A549 (cell line): ENCODE measurements at regions not wholly inside any gene's neighbourhood (a gene's known extent, or its start where the extent isn't known, plus 50 kb on each side); places are given as distances from the start of the nearest gene placed in this dataset.

Experiments
- ATAC-seq, 2 experiments: fragments of 200-7000 bp in 1 of 2; fragments of >200 bp in 1 of 2; cut with Nextera tagmentation in 1 of 2; cut with Tn5 transposase in 1 of 2; 3 replicates each; pipeline versions ENCODE4 v1.8.0 to v1.9.1; 2018 to 2020; ENCODE audit warnings: mild to moderate bottlenecking in 1 of 2, moderate library complexity in 1 of 2
- CTCF ChIA-PET: fragments of 300-600 bp; sonication (Branson Sonifier 250); formaldehyde crosslinking; extraction: SDS; loops from one replicate; lab custom pipeline; 2021; ENCODE audit warnings: antibody characterized with exemption, inconsistent platforms; lab: Yijun Ruan, JAX
- POLR2A ChIA-PET: fragments of 350-600 bp; formaldehyde crosslinking; extraction: SDS; loops from one replicate; lab custom pipeline; 2021; ENCODE audit warnings: antibody characterized with exemption, inconsistent platforms; lab: Yijun Ruan, JAX
- DNase-seq, 2 experiments: peaks; one replicate each; pipeline versions ENCODE4 v3.0.0 to v3.0.0-alpha.2; 2011 to 2016; ENCODE audit warnings: low read depth in 1 of 2, low spot score in 1 of 2
- FAIRE-seq: peaks from 2 replicates; lab custom pipeline; 2011; peaks lifted over from hg19 to GRCh38; lab: Jason Lieb, UNC
- H3K27ac ChIP-seq, 2 experiments: fragments of >200 bp; sonication (Bioruptor Twin); formaldehyde crosslinking; 3 replicates each; pipeline ENCODE4 v1.5.1; 2016 to 2017
- H3K4me1 ChIP-seq: fragments of >200 bp; sonication (Bioruptor Twin); formaldehyde crosslinking; 3 replicates; pipeline ENCODE4 v1.6.1; 2016
- H3K4me2 ChIP-seq: fragments of >200 bp; sonication (Bioruptor Twin); formaldehyde crosslinking; 3 replicates; pipeline ENCODE4 v1.6.1; 2016
- H3K4me3 ChIP-seq: fragments of >200 bp; sonication (Bioruptor Twin); formaldehyde crosslinking; 3 replicates; pipeline ENCODE4 v1.5.1; 2016
- H3K9me3 ChIP-seq: fragments of >200 bp; sonication (Bioruptor Twin); formaldehyde crosslinking; 3 replicates; pipeline ENCODE4 v1.6.1; 2016
- CBX2 ChIP-seq: fragments of 200-600 bp; sonication (generic); IDR thresholded peaks from 2 replicates; pipeline ENCODE4 v1.6.1; 2016; ENCODE audit warnings: low read depth, mild to moderate bottlenecking, borderline replicate concordance
- CBX8 ChIP-seq: fragments of 200-600 bp; sonication (generic); IDR thresholded peaks from 2 replicates; pipeline ENCODE4 v1.6.1; 2016
- ESRRA ChIP-seq: fragments of 150-350 bp; IDR thresholded peaks from 2 replicates; pipeline ENCODE4 v1.6.1; 2014; ENCODE audit warnings: mild to moderate bottlenecking, low read length, borderline replicate concordance
- FOXS1 ChIP-seq: fragments of 250-450 bp; sonication (Bioruptor Pico); IDR thresholded peaks from 2 replicates; pipeline ENCODE4 v1.5.0; 2020; ENCODE audit warnings: mild to moderate bottlenecking, moderate library complexity
- HEYL ChIP-seq: fragments of 250-450 bp; sonication (Bioruptor Pico); IDR thresholded peaks from 2 replicates; pipeline ENCODE4 v1.8.0; 2021; ENCODE audit warnings: mild to moderate bottlenecking, moderate library complexity
- JUN ChIP-seq, 2 experiments: fragments of >200 bp; sonication (Bioruptor Twin); formaldehyde crosslinking; IDR thresholded peaks; 2 replicates in 1 of 2; 3 replicates in 1 of 2; pipeline ENCODE4 v1.6.1; 2016 to 2017
- JUNB ChIP-seq: fragments of >200 bp; sonication (Bioruptor Twin); formaldehyde crosslinking; IDR thresholded peaks from 2 replicates; pipeline ENCODE4 v1.6.1; 2016
- KDM1A ChIP-seq: fragments of 200-600 bp; sonication (generic); IDR thresholded peaks from 2 replicates; pipeline ENCODE4 v1.6.1; 2016; ENCODE audit warnings: low read depth, mild to moderate bottlenecking
- MAX ChIP-seq: IDR thresholded peaks from 2 replicates; pipeline ENCODE4 v1.6.1; 2012
- NFE2L2 ChIP-seq: fragments of 150-350 bp; conservative IDR thresholded peaks from 2 replicates; pipeline ENCODE4 v1.6.1; 2014; ENCODE audit warnings: low read length
- PBX3 ChIP-seq: IDR thresholded peaks from 2 replicates; pipeline ENCODE4 v1.6.1; 2012
- PHF8 ChIP-seq: fragments of 200-600 bp; sonication (generic); IDR thresholded peaks from 2 replicates; pipeline ENCODE4 v1.6.1; 2016; ENCODE audit warnings: low read depth, mild to moderate bottlenecking, antibody characterized with exemption, moderate library complexity, borderline replicate concordance
- POLR2A ChIP-seq: IDR thresholded peaks from 2 replicates; pipeline ENCODE4 v1.6.1; 2012; ENCODE audit warnings: mild to moderate bottlenecking, low read length
- POLR2AphosphoS2 ChIP-seq: conservative IDR thresholded peaks from 2 replicates; pipeline ENCODE4 v1.6.1; 2012; ENCODE audit warnings: low read length, improper control_type of control experiment, inconsistent platforms
- RARB ChIP-seq: fragments of 250-450 bp; sonication (Bioruptor Pico); IDR thresholded peaks from 2 replicates; pipeline ENCODE4 v1.8.0; 2021; ENCODE audit warnings: mild to moderate bottlenecking, moderate library complexity
- RNF2 ChIP-seq: fragments of 200-600 bp; sonication (generic); IDR thresholded peaks from 2 replicates; pipeline ENCODE4 v1.6.1; 2016; ENCODE audit warnings: low read depth, mild to moderate bottlenecking, antibody characterized with exemption, moderate library complexity, borderline replicate concordance
- SMC3 ChIP-seq: fragments of >200 bp; sonication (Bioruptor Twin); formaldehyde crosslinking; IDR thresholded peaks from 3 replicates; pipeline ENCODE4 v1.6.1; 2018; ENCODE audit warnings: inconsistent platforms
- SREBF2 ChIP-seq: fragments of 450-650 bp; IDR thresholded peaks from 2 replicates; pipeline ENCODE4 v1.6.1; 2014; ENCODE audit warnings: mild to moderate bottlenecking, moderate library complexity
- TFCP2L1 ChIP-seq: fragments of 250-450 bp; sonication (Bioruptor Pico); IDR thresholded peaks from 2 replicates; pipeline ENCODE4 v1.5.0; 2021; ENCODE audit warnings: mild to moderate bottlenecking
- ZC3H11A ChIP-seq: fragments of 450-650 bp; IDR thresholded peaks from 2 replicates; pipeline ENCODE4 v1.6.1; 2014; ENCODE audit warnings: antibody characterized with exemption, mild to moderate bottlenecking
- ZSCAN20 ChIP-seq: fragments of 250-450 bp; sonication (Bioruptor Pico); IDR thresholded peaks from 2 replicates; pipeline ENCODE4 v1.8.0; 2022; ENCODE audit warnings: mild to moderate bottlenecking, moderate library complexity
- WGBS: methylation state at CpG from one replicate; pipeline ENCODE4 v1.1.6; 2017; ENCODE audit errors: missing lambda C conversion rate; 5-methylcytosine and 5-hydroxymethylcytosine counted together

- TF ChIP-seq SMC3 (no peak), ESRRA (no peak), SREBF2 (no peak), ZC3H11A (no peak), PBX3 (no peak), POLR2AphosphoS2 (no peak), KDM1A (no peak)
- H3K4me1 ChIP-seq: peaks cover 15% of the 10 kb centered on the region; the same call in 2 of the 3 replicates
- CTCF ChIA-PET: no interaction called here
- POLR2A ChIA-PET: interaction anchor here (0.7 kb wide), 1 partner anchor 298 kb away, joined by 3 read pairs; no protein-coding TSS in a partner anchor
- no peak for DNase-seq
- no peak overlapping the region for H3K4me2 ChIP-seq
- 47% methylated on average over 6 of the region's 6 CpGs for WGBS
- H3K4me3 ChIP-seq: no peak overlapping the region
- H3K9me3 ChIP-seq: no peaks in the 10 kb centered on the region
- FAIRE-seq: no peak
- no peak for ATAC-seq
- no peak overlapping the region for H3K27ac ChIP-seq
These were observed 126.4 kb upstream of the HSD17B12 start for GRCh38 chr11:43554148-43554473.

GRCh38 chr11:43555186-43555585 lies 125.4 kb upstream of the HSD17B12 start:
- FAIRE-seq (no peak), DNase-seq (no peak), ATAC-seq (no peak)
- POLR2A ChIA-PET: no interaction called here
- Histone ChIP-seq H3K4me2 (no peak overlapping the region), H3K27ac (no peak overlapping the region)
- CTCF ChIA-PET: no interaction called here
- TF ChIP-seq PBX3 (no peak), NFE2L2 (no peak), TFCP2L1 (no peak), RNF2 (no peak), SMC3 (no peak), CBX8 (no peak), PHF8 (no peak), POLR2A (no peak), CBX2 (no peak), JUNB (no peak), HEYL (CRISPR knock-in tag) (no peak), SREBF2 (no peak), JUN (IDR thresholded peaks at IDR 0.05) (no peak), ZSCAN20 (CRISPR knock-in tag) (no peak), FOXS1 (CRISPR knock-in tag) (no peak), MAX (no peak)
- TF ChIP-seq, all 56 proteins: peak for 0
- WGBS: 19% methylated on average over 3 of the region's 3 CpGs
- Histone ChIP-seq H3K4me3 (no peak overlapping the region), H3K9me3 (no peaks in the 10 kb centered on the region), H3K4me1 (peaks cover 15% of the 10 kb centered on the region; the same call in 2 of the 3 replicates)

- Histone ChIP-seq H3K4me2 (peak overlapping the region; percentile 36), H3K27ac (no peak overlapping the region), H3K4me3 (0 out of 3 replicates have a peak overlapping the region, but pooled peaks have one; percentile 12), H3K4me1 (peaks cover 15% of the 10 kb centered on the region; the same call in 2 of the 3 replicates), H3K9me3 (no peaks in the 10 kb centered on the region)
- TF ChIP-seq RARB (CRISPR knock-in tag): no peak
- no peak for TF ChIP-seq CBX2
- DNase-seq: no peak
- WGBS: 9% methylated on average over 14 of the region's 14 CpGs
- ChIA-PET CTCF (interaction anchor here (3.3 kb wide), 1 partner anchor 12 kb away, joined by 28 read pairs; no protein-coding TSS in a partner anchor), POLR2A (no interaction called here)
- FAIRE-seq: no peak
- peak in 1 of 2 experiments; percentile 70; a peak in 3 of 6 replicates for ATAC-seq
These were observed 124.5 kb upstream of the HSD17B12 start for GRCh38 chr11:43555816-43556611.
